Activated naive CD4-positive, alpha-beta T cell treated with anti-CD3 and anti-CD28 coated beads, Interleukin-2, amount 50 U/mL, for 72 hours (primary cell): ENCODE measurements at regions not wholly inside any gene's neighbourhood (a gene's known extent, or its start where the extent isn't known, plus 50 kb on each side); places are given as distances from the start of the nearest gene placed in this dataset.
A peak's percentile ranks its signal among the peaks of the same experiment; 100 is the strongest.

Experiments used
- ATAC-seq, 2 donors: fragments of 150-1000 bp; cut with Tn5 transposase; 2 replicates each; pipeline ENCODE4 v1.10.0; 2021; ENCODE audit warnings: mild to moderate bottlenecking in 2 of 2, moderate library complexity in 2 of 2
- DNase-seq, 2 donors: peaks; one replicate each; pipeline ENCODE4 v3.0.0; 2021 to 2022; ENCODE audit warnings: low spot score in 2 of 2
- H3K27ac Mint-ChIP-seq, 2 donors: one replicate each; pipeline ENCODE4 v1.8.0; 2022; ENCODE audit warnings: mild to moderate bottlenecking in 2 of 2, mixed read lengths in 2 of 2
- H3K36me3 Mint-ChIP-seq, 2 donors: one replicate each; pipeline ENCODE4 v1.8.0; 2022; ENCODE audit warnings: mixed read lengths in 2 of 2
- H3K9me3 Mint-ChIP-seq, 2 donors: one replicate each; pipeline ENCODE4 v1.8.0; 2022; ENCODE audit warnings: mixed read lengths in 2 of 2

GRCh38 chr10:120278069-120278468 lies 179.0 kb upstream of the PLPP4 start:
- DNase-seq (no peak), ATAC-seq (no peak)
- Mint-ChIP-seq H3K36me3 (no peaks in the 10 kb centered on the region), H3K9me3 (no peaks in the 10 kb centered on the region), H3K27ac (no peak overlapping the region)

GRCh38 chr10:120279196-120279595 lies 177.8 kb upstream of the PLPP4 start:
- H3K9me3 Mint-ChIP-seq = no peaks in the 10 kb centered on the region
- DNase-seq (no peak), ATAC-seq (no peak)
- no peaks in the 10 kb centered on the region for H3K36me3 Mint-ChIP-seq
- no peak overlapping the region for H3K27ac Mint-ChIP-seq

- ATAC-seq (no peak), DNase-seq (no peak)
- H3K36me3 Mint-ChIP-seq = no peaks in the 10 kb centered on the region
- no peaks in the 10 kb centered on the region for H3K9me3 Mint-ChIP-seq
- no peak overlapping the region for H3K27ac Mint-ChIP-seq
Measured at GRCh38 chr10:120282421-120282820, 174.6 kb upstream of the PLPP4 start.

GRCh38 chr10:120282846-120283492 lies 174.1 kb upstream of the PLPP4 start:
- ATAC-seq (no peak), DNase-seq (no peak)
- Mint-ChIP-seq H3K9me3 (no peaks in the 10 kb centered on the region), H3K36me3 (no peaks in the 10 kb centered on the region), H3K27ac (no peak overlapping the region)

GRCh38 chr10:120285408-120285807 lies 171.6 kb upstream of the PLPP4 start:
- no peak for ATAC-seq
- Mint-ChIP-seq H3K27ac (no peak overlapping the region), H3K36me3 (no peaks in the 10 kb centered on the region), H3K9me3 (no peaks in the 10 kb centered on the region)
- DNase-seq = no peak

GRCh38 chr10:120286280-120286679 lies 170.7 kb upstream of the PLPP4 start:
- Mint-ChIP-seq H3K27ac (no peak overlapping the region), H3K36me3 (no peaks in the 10 kb centered on the region), H3K9me3 (no peaks in the 10 kb centered on the region)
- ATAC-seq (no peak), DNase-seq (no peak)

- DNase-seq (no peak), ATAC-seq (no peak)
- Mint-ChIP-seq H3K27ac (no peak overlapping the region), H3K36me3 (no peaks in the 10 kb centered on the region), H3K9me3 (peaks cover 0 to 3% of the 10 kb centered on the region in 2 donors)
Measured at GRCh38 chr10:120300513-120300912, 156.5 kb upstream of the PLPP4 start.

GRCh38 chr10:120308589-120308988 lies 148.4 kb upstream of the PLPP4 start:
- H3K27ac Mint-ChIP-seq = no peak overlapping the region
- ATAC-seq (no peak), DNase-seq (no peak)
- no peaks in the 10 kb centered on the region for H3K36me3 Mint-ChIP-seq
- no peaks in the 10 kb centered on the region for H3K9me3 Mint-ChIP-seq

- H3K27ac Mint-ChIP-seq = no peak overlapping the region
- H3K9me3 Mint-ChIP-seq = no peaks in the 10 kb centered on the region
- DNase-seq (no peak), ATAC-seq (no peak)
- H3K36me3 Mint-ChIP-seq = no peaks in the 10 kb centered on the region
Measured at GRCh38 chr10:120313715-120314114, 143.3 kb upstream of the PLPP4 start.

GRCh38 chr10:120314442-120314841 lies 142.6 kb upstream of the PLPP4 start:
- DNase-seq (no peak), ATAC-seq (no peak)
- Mint-ChIP-seq H3K27ac (no peak overlapping the region), H3K36me3 (no peaks in the 10 kb centered on the region), H3K9me3 (no peaks in the 10 kb centered on the region)

GRCh38 chr10:120318862-120319261 lies 138.2 kb upstream of the PLPP4 start:
- Mint-ChIP-seq H3K36me3 (no peaks in the 10 kb centered on the region), H3K9me3 (no peaks in the 10 kb centered on the region), H3K27ac (no peak overlapping the region)
- DNase-seq = no peak
- no peak for ATAC-seq

GRCh38 chr10:120327675-120328074 lies 129.4 kb upstream of the PLPP4 start:
- no peak overlapping the region for H3K27ac Mint-ChIP-seq
- DNase-seq = no peak
- no peak for ATAC-seq
- no peaks in the 10 kb centered on the region for H3K36me3 Mint-ChIP-seq
- H3K9me3 Mint-ChIP-seq = no peaks in the 10 kb centered on the region

- Mint-ChIP-seq H3K27ac (no peak overlapping the region), H3K9me3 (no peaks in the 10 kb centered on the region), H3K36me3 (no peaks in the 10 kb centered on the region)
- ATAC-seq = no peak
- no peak for DNase-seq
Measured at GRCh38 chr10:120328647-120329046, 128.4 kb upstream of the PLPP4 start.

- no peaks in the 10 kb centered on the region for H3K36me3 Mint-ChIP-seq
- no peak for ATAC-seq
Measured at GRCh38 chr10:120335553-120335952, 121.5 kb upstream of the PLPP4 start.

GRCh38 chr10:120336306-120336910 lies 120.6 kb upstream of the PLPP4 start:
- DNase-seq (no peak), ATAC-seq (no peak)
- Mint-ChIP-seq H3K36me3 (no peaks in the 10 kb centered on the region), H3K9me3 (no peaks in the 10 kb centered on the region), H3K27ac (no peak overlapping the region)

More at GRCh38 chr10:120335553-120335952, 121.5 kb upstream of the PLPP4 start:
- H3K9me3 Mint-ChIP-seq = no peaks in the 10 kb centered on the region
- no peak for DNase-seq
- no peak overlapping the region for H3K27ac Mint-ChIP-seq

GRCh38 chr10:120336911-120337540 lies 120.0 kb upstream of the PLPP4 start:
- no peak for ATAC-seq
- no peaks in the 10 kb centered on the region for H3K9me3 Mint-ChIP-seq
- DNase-seq = peak in 1 of 2 donors; percentile 61
- no peak overlapping the region for H3K27ac Mint-ChIP-seq
- H3K36me3 Mint-ChIP-seq = no peaks in the 10 kb centered on the region

- H3K9me3 Mint-ChIP-seq = no peaks in the 10 kb centered on the region
- H3K36me3 Mint-ChIP-seq = no peaks in the 10 kb centered on the region
- no peak for DNase-seq
- no peak for ATAC-seq
- H3K27ac Mint-ChIP-seq = no peak overlapping the region
Measured at GRCh38 chr10:120342115-120342714, 114.8 kb upstream of the PLPP4 start.

- Mint-ChIP-seq H3K27ac (no peak overlapping the region), H3K36me3 (no peaks in the 10 kb centered on the region), H3K9me3 (no peaks in the 10 kb centered on the region)
- DNase-seq = no peak
- ATAC-seq = no peak
Measured at GRCh38 chr10:120345186-120345585, 111.8 kb upstream of the PLPP4 start.
